ENCODE measurements at regions not wholly inside any gene's neighbourhood (a gene's known extent, or its start where the extent isn't known, plus 50 kb on each side); places are given as distances from the start of the nearest gene placed in this dataset.

DNA sequence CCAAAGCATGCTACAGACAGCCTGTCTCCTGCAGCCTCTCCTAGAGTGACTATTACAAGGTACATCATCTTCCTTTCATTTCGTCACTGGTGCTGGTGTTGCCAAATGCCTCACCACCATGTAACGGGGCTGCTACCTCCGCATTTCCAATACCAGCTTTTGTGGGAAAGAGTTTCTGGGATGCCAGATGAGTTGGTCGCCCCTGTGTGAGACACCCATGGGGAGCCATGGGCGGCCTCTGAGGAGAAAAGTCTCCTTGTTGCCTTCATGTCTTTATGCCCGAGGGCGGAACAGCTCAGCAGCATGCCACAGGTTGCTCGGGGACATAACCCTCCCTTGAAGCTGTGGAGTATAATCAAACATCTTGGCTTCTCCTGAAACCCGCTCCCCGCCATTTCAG lies 169.6 kb downstream of the THBS2 start:
- TF ChIP-seq ZNF274 (IDR thresholded peaks at IDR 0.05; ENCODE audit: low read depth, low read length) = no peak
- no peak for TF ChIP-seq YY1 (IDR thresholded peaks at IDR 0.05; ENCODE audit: insufficient read depth, insufficient read length)
